Right atrium auricular region (tissue), 2 donors: ENCODE measurements at regions not wholly inside any gene's neighbourhood (a gene's known extent, or its start where the extent isn't known, plus 50 kb on each side); places are given as distances from the start of the nearest gene placed in this dataset.

Experiments
- DNase-seq: peaks from one replicate; pipeline ENCODE4 v3.0.0-alpha.2; 2019; ENCODE audit warnings: low spot score
- H3K27ac ChIP-seq, 2 donors: fragments of 200-600 bp; sonication (generic); 1 replicate in 1 of 2; 2 replicates in 1 of 2; pipeline ENCODE4 v1.5.1; 2016 to 2019
- H3K27me3 ChIP-seq, 2 donors: fragments of 200-600 bp; sonication (generic); one replicate each; pipeline versions ENCODE4 v1.5.1 to v1.6.0; 2017 to 2019
- H3K36me3 ChIP-seq: fragments of 200-600 bp; sonication (generic); one replicate; pipeline ENCODE4 v1.5.1; 2016
- H3K4me1 ChIP-seq, 2 donors: fragments of 200-600 bp; sonication (generic); one replicate each; pipeline versions ENCODE4 v1.5.1 to v1.6.0; 2017 to 2019
- H3K4me3 ChIP-seq, 2 donors: fragments of 200-600 bp; sonication (generic); 1 replicate in 1 of 2; 2 replicates in 1 of 2; pipeline ENCODE4 v1.5.1; 2017 to 2019; ENCODE audit warnings: mild to moderate bottlenecking in 1 of 2, moderate library complexity in 1 of 2
- H3K9me3 ChIP-seq, 2 donors: fragments of 200-600 bp; sonication (generic); one replicate each; pipeline ENCODE4 v1.5.1; 2019
- TF ChIP-seq, protein P1 (sequence below), 2 donors: fragments of 200-600 bp; sonication (generic); IDR thresholded peaks; one replicate each; pipeline ENCODE4 v1.5.1; 2019; ENCODE audit warnings: antibody characterized with exemption in 2 of 2

DNA sequence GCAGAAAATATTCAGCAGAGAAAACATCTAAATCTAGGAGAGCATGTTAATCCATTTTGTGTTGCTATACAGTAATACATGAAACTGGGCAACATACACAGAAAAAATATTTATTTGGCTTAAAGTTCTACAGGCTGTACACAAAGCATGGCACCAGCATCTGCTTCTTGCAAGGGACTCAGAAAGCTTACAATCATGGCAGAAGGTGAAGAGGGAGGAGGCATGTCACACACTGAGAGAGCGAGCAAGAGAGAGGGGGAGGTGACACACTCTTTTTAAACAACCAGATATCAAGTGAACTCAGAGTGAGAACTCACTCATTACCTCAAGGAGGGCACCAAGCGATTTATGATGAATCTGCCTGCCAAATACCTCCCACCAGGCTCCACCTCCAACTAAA is 94.2 kb upstream of the CNOT2 start:
- H3K36me3 ChIP-seq, result no peaks in the 10 kb centered on the region
- H3K27me3 ChIP-seq, result no peaks in the 10 kb centered on the region
- peaks cover 0 to 7% of the 10 kb centered on the region in 2 donors for H3K9me3 ChIP-seq
- TF ChIP-seq, protein P1, sequence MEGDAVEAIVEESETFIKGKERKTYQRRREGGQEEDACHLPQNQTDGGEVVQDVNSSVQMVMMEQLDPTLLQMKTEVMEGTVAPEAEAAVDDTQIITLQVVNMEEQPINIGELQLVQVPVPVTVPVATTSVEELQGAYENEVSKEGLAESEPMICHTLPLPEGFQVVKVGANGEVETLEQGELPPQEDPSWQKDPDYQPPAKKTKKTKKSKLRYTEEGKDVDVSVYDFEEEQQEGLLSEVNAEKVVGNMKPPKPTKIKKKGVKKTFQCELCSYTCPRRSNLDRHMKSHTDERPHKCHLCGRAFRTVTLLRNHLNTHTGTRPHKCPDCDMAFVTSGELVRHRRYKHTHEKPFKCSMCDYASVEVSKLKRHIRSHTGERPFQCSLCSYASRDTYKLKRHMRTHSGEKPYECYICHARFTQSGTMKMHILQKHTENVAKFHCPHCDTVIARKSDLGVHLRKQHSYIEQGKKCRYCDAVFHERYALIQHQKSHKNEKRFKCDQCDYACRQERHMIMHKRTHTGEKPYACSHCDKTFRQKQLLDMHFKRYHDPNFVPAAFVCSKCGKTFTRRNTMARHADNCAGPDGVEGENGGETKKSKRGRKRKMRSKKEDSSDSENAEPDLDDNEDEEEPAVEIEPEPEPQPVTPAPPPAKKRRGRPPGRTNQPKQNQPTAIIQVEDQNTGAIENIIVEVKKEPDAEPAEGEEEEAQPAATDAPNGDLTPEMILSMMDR (IDR thresholded peaks at IDR 0.05), result no peak
- no peak overlapping the region for H3K27ac ChIP-seq
- DNase-seq, result no peak
- H3K4me3 ChIP-seq, result no peak overlapping the region
- no peaks in the 10 kb centered on the region for H3K4me1 ChIP-seq

DNA sequence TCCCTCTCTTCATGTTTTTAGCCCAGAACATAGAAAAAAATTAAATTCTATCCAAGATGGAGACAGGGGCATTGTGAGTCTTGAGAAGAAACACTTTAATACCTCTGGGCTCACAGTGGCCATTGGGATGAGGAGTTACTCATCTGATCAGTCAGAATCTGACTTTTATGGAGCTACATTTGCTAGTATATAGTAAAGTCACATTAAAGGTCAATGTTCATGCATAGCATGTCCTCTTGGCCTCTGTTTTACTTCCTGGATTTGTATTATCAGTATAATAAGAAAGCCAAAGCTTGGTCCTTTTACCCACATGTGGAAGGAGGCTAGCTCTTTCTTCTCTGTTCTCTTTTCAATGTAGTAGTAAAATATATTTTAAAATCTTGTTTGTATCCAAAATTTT is 93.6 kb upstream of the CNOT2 start:
- Histone ChIP-seq H3K4me3 (no peak overlapping the region), H3K27me3 (no peaks in the 10 kb centered on the region), H3K9me3 (peaks cover 0 to 13% of the 10 kb centered on the region in 2 donors), H3K27ac (no peak overlapping the region), H3K4me1 (no peaks in the 10 kb centered on the region), H3K36me3 (no peaks in the 10 kb centered on the region)
- DNase-seq, result no peak
- TF ChIP-seq, protein P1 (IDR thresholded peaks at IDR 0.05), result no peak

DNA sequence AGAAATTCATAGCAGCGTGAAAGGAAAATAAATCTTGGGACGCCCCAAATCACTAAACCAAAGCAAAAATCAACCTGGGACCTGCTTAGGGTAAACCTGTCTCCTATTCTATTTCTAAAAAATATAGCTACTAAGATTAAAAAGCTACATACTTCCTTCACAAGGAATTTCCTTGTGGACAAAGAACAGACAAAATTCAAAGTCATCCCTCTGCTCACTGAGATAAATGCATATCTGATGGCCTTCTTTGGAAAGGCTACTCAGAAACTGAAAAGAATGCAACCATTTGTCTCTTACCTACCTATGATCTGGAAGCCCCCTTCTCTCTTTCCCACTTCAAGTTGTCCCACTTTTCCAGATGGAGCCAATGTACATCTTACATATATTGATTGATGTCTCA is 93.0 kb upstream of the CNOT2 start:
- Histone ChIP-seq H3K9me3 (peaks cover 0 to 17% of the 10 kb centered on the region in 2 donors), H3K27ac (no peak overlapping the region), H3K27me3 (no peaks in the 10 kb centered on the region), H3K36me3 (no peaks in the 10 kb centered on the region), H3K4me3 (no peak overlapping the region), H3K4me1 (no peaks in the 10 kb centered on the region)
- no peak for DNase-seq
- TF ChIP-seq, protein P1 (IDR thresholded peaks at IDR 0.05), result no peak

DNA sequence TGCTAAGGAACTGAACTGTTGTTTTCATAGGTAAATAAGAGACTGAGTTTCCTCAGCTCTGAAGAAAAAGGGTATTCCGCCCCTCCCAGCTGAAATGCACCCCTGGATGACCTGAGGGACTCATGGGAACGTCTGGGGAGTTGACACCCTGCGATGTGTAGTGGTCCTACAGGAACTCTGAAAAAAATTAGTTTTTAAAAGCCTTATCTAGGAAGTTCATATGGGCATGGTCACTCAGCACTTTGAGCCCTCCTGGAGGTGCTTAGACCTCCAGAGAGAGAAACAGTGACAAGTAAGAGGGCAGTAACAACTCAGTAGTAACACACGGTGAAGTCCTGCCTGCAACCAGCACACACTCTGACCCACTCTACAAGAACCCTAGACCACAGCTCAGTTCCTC is 91.2 kb upstream of the CNOT2 start:
- peaks cover 0 to 32% of the 10 kb centered on the region in 2 donors for H3K9me3 ChIP-seq
- no peaks in the 10 kb centered on the region for H3K36me3 ChIP-seq

DNA sequence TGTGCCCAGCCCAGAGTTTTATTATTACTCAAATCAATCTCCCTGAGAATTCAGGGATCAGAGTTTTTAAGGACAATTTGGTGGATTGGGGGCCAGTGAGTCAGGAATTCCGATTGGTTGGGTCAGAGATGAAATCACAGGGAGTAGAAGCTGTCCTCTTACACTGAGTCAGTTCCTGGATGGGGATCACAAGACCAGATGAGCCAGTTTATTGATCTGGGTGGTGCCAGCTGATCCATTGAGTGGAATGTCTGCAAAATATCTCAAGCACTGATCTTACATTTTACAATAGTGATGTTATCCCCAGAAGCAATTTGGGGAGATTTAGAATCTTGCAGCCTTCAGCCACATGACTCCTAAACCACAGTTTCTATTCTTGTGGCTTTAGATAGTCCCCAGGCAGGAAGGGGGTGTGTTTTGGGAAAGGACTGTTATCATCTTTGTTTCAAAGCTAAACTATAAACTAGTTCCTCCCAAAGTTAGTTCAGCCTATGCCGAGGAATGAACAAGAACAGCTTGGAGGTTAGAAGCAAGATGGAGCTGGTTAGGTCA is 89.1 kb upstream of the CNOT2 start:
- H3K9me3 ChIP-seq, result peaks cover 0 to 34% of the 10 kb centered on the region in 2 donors
- TF ChIP-seq, protein P1 (IDR thresholded peaks at IDR 0.05), result no peak
- H3K4me3 ChIP-seq, result no peak overlapping the region

More for the DNA sequence above, 91.2 kb upstream of the CNOT2 start:
- no peaks in the 10 kb centered on the region for H3K27me3 ChIP-seq
- H3K27ac ChIP-seq, result no peak overlapping the region
- no peak overlapping the region for H3K4me3 ChIP-seq
- DNase-seq, result no peak
- TF ChIP-seq, protein P1 (IDR thresholded peaks at IDR 0.05), result no peak
- H3K4me1 ChIP-seq, result no peaks in the 10 kb centered on the region

DNA sequence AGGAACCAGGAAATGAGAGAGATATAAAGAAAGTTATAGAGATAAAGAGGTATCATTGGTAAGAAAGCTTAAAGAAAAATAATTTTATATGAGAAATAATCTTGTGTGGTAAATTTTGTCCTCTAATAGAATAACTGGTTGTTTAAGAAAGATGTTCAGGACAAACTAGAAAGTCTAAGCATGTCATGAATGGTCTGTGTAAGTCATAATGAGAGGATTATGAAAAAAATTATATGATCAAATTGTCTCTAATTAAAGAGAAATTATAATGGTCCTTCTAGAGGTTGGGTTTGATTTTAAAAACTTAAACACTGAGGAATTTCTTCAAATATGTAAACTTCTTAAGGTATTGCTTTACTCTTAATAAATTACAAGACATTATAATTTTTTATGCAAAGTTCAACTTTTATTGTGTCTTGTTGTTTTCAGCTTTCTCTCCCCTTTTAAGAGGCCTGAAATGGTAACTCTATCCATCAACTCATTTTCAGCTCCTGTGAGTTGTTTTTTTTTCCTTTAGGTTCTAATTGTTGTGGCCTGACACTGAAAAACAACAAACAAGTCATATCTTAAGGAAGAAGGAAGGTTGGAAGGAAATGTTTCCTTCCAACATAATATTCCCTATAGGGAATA is 88.2 kb upstream of the CNOT2 start:
- Histone ChIP-seq H3K9me3 (peaks cover 0 to 38% of the 10 kb centered on the region in 2 donors), H3K4me1 (no peaks in the 10 kb centered on the region), H3K4me3 (no peak overlapping the region), H3K27ac (no peak overlapping the region), H3K36me3 (no peaks in the 10 kb centered on the region), H3K27me3 (no peaks in the 10 kb centered on the region)
- TF ChIP-seq, protein P1 (IDR thresholded peaks at IDR 0.05), result no peak
- DNase-seq, result no peak

More for the DNA sequence above, 89.1 kb upstream of the CNOT2 start:
- Histone ChIP-seq H3K36me3 (no peaks in the 10 kb centered on the region), H3K27ac (no peak overlapping the region), H3K4me1 (no peaks in the 10 kb centered on the region), H3K27me3 (no peaks in the 10 kb centered on the region)
- DNase-seq, result no peak
